CD8-positive, alpha-beta memory T cell (primary cell): ENCODE measurements at regions not wholly inside any gene's neighbourhood (a gene's known extent, or its start where the extent isn't known, plus 50 kb on each side); places are given as distances from the start of the nearest gene placed in this dataset.
"Not testable (repeated sequence)": the region's sequence is repeated elsewhere in the genome, so short reads cannot be mapped to it uniquely, and the experiment has no call there.

Experiments
- CTCF ChIA-PET: fragments of 350-600 bp; sonication (Branson Sonifier 250); formaldehyde crosslinking; loops from one replicate; lab custom pipeline; 2021; ENCODE audit warnings: antibody characterized with exemption; lab: Charles Lee
- POLR2A ChIA-PET: fragments of 350-600 bp; sonication (Branson Sonifier 250); formaldehyde crosslinking; loops from one replicate; lab custom pipeline; 2021; ENCODE audit warnings: antibody characterized with exemption; lab: Charles Lee
- DNase-seq, 5 donors: peaks; one replicate each; pipeline versions ENCODE4 v3.0.0 to v3.0.0-alpha.2; 2020 to 2022; ENCODE audit warnings: mixed read lengths in 1 of 5
- H3K27ac ChIP-seq: one replicate; pipeline ENCODE4 v1.7.0; 2013; ENCODE audit warnings: low read depth, mild to moderate bottlenecking, low read length, moderate library complexity
- H3K27me3 ChIP-seq: 2 replicates; pipeline ENCODE4 v1.7.0; 2013; ENCODE audit warnings: low read length, mild to moderate bottlenecking; ENCODE audit not compliant: insufficient read depth, poor library complexity, severe bottlenecking
- H3K36me3 ChIP-seq: 2 replicates; pipeline ENCODE4 v1.7.0; 2013; ENCODE audit warnings: mild to moderate bottlenecking, low read length, moderate library complexity; ENCODE audit not compliant: insufficient read depth
- H3K4me1 ChIP-seq: 2 replicates; pipeline ENCODE4 v1.7.0; 2013; ENCODE audit warnings: mild to moderate bottlenecking, low read length, moderate library complexity; ENCODE audit not compliant: insufficient read depth
- H3K4me3 ChIP-seq: 2 replicates; pipeline ENCODE4 v1.7.0; 2013; ENCODE audit warnings: mild to moderate bottlenecking, low read length
- H3K9me3 ChIP-seq: 2 replicates; pipeline ENCODE4 v1.7.0; 2013; ENCODE audit warnings: mild to moderate bottlenecking, low read length
- H3K27ac Mint-ChIP-seq, 8 donors: one replicate each; pipeline ENCODE4 v1.8.0; 2020 to 2021; ENCODE audit warnings: mixed read lengths in 8 of 8, mild to moderate bottlenecking in 6 of 8, inconsistent platforms in 3 of 8, moderate library complexity in 3 of 8
- H3K27me3 Mint-ChIP-seq, 2 donors: one replicate each; pipeline ENCODE4 v1.8.0; 2020 to 2021; ENCODE audit warnings: mixed read lengths in 2 of 2, mild to moderate bottlenecking in 1 of 2, moderate library complexity in 1 of 2
- H3K36me3 Mint-ChIP-seq, 3 donors: one replicate each; pipeline ENCODE4 v1.8.0; 2020 to 2021; ENCODE audit warnings: mixed read lengths in 3 of 3, inconsistent platforms in 1 of 3, mild to moderate bottlenecking in 1 of 3
- H3K4me1 Mint-ChIP-seq, 3 donors: one replicate each; pipeline ENCODE4 v1.8.0; 2020 to 2021; ENCODE audit warnings: mixed read lengths in 3 of 3, inconsistent platforms in 1 of 3, mild to moderate bottlenecking in 1 of 3
- H3K4me3 Mint-ChIP-seq, 7 donors: one replicate each; pipeline ENCODE4 v1.8.0; 2020 to 2021; ENCODE audit warnings: mixed read lengths in 7 of 7, mild to moderate bottlenecking in 6 of 7, moderate library complexity in 4 of 7, inconsistent platforms in 2 of 7
- H3K9me3 Mint-ChIP-seq, 5 donors: one replicate each; pipeline ENCODE4 v1.8.0; 2020 to 2022; ENCODE audit warnings: mixed read lengths in 5 of 5, mild to moderate bottlenecking in 3 of 5, moderate library complexity in 2 of 5, inconsistent platforms in 1 of 5

DNA sequence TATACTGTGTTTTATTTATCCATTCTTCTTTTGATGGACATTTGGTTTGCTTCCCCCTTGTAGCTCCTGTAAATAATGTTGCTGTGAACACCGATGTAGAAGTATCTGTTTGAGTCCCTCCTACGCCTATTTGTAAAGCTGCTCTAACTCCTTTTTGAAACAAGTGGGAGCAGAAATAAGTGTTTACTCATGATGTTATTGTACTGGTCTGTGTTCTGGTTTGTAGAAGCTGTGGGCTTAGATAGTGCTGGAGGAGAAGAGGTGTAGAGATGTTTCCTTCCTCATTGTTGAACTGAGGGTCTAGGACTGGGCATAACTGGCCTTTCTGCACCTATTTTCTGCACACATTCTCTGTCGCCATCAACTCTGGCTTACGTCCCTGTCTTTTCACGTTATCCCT is 78.8 kb upstream of the AGTPBP1 start:
- H3K9me3 Mint-ChIP-seq, POLR2A ChIA-PET, H3K4me3 ChIP-seq, H3K4me3 Mint-ChIP-seq, H3K4me1 ChIP-seq, DNase-seq, H3K27me3 ChIP-seq, H3K36me3 ChIP-seq, H3K9me3 ChIP-seq, H3K27ac ChIP-seq, H3K4me1 Mint-ChIP-seq, H3K27me3 Mint-ChIP-seq: not testable (repeated sequence)
- CTCF ChIA-PET, result interaction anchor here (1.3 kb wide), 1 partner anchor 488 kb away, joined by 3 read pairs; no protein-coding TSS in a partner anchor
- H3K27ac Mint-ChIP-seq, result peak overlapping the region in 1 of 8 donors; percentile 21
- peaks cover 4 to 44% (median 8%) of the 10 kb centered on the region in 3 donors for H3K36me3 Mint-ChIP-seq

- H3K9me3 ChIP-seq, H3K4me3 Mint-ChIP-seq, H3K4me1 Mint-ChIP-seq, CTCF ChIA-PET, POLR2A ChIA-PET, H3K36me3 ChIP-seq, H3K27me3 ChIP-seq, H3K27me3 Mint-ChIP-seq, H3K27ac ChIP-seq, H3K9me3 Mint-ChIP-seq, DNase-seq, H3K4me1 ChIP-seq, H3K27ac Mint-ChIP-seq, H3K4me3 ChIP-seq: not testable (repeated sequence)
- peaks cover 4 to 45% (median 6%) of the 10 kb centered on the region in 3 donors for H3K36me3 Mint-ChIP-seq
Measured at GRCh38 chr9:85824949-85825348, 83.2 kb upstream of the AGTPBP1 start.

GRCh38 chr9:85834591-85834990 is 92.8 kb upstream of the AGTPBP1 start:
- H3K4me3 Mint-ChIP-seq, H3K27me3 ChIP-seq, H3K9me3 ChIP-seq, H3K36me3 ChIP-seq, H3K4me1 ChIP-seq, H3K27me3 Mint-ChIP-seq, H3K4me3 ChIP-seq, CTCF ChIA-PET, H3K9me3 Mint-ChIP-seq, POLR2A ChIA-PET, H3K4me1 Mint-ChIP-seq, H3K27ac ChIP-seq, DNase-seq: not testable (repeated sequence)
- peaks cover 0 to 54% (median 2%) of the 10 kb centered on the region in 3 donors for H3K36me3 Mint-ChIP-seq
- H3K27ac Mint-ChIP-seq, result peak overlapping the region in 2 of 8 donors; percentile 31 to 47

GRCh38 chr9:85843949-85844348 is 97.0 kb upstream of the NAA35 start:
- DNase-seq, H3K36me3 ChIP-seq, H3K27ac ChIP-seq, H3K9me3 Mint-ChIP-seq, H3K27me3 Mint-ChIP-seq, H3K27me3 ChIP-seq, H3K9me3 ChIP-seq, CTCF ChIA-PET, POLR2A ChIA-PET, H3K4me3 Mint-ChIP-seq, H3K27ac Mint-ChIP-seq, H3K4me3 ChIP-seq, H3K4me1 ChIP-seq, H3K4me1 Mint-ChIP-seq: not testable (repeated sequence)
- H3K36me3 Mint-ChIP-seq, result peaks cover 4 to 66% (median 5%) of the 10 kb centered on the region in 3 donors

DNA sequence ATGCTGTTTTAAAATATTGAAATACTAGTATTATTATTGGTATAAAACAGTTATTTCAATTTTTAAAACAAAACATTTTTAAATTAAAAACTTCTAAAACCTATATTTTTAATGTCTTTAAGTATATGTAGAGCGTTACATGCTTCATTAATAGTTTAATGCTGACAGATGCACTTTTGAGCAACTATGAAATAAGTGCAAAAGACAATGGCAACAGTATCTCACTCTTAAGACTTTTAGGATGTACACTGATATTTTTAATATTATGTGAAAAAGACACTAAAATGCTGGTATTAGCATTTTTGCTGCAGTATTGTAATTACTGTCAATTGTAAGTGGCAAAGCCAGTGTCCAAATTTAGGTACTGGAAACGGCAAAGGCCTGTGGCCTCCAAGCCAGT is 93.2 kb upstream of the NAA35 start:
- POLR2A ChIA-PET, H3K27ac Mint-ChIP-seq, H3K4me1 Mint-ChIP-seq, H3K9me3 Mint-ChIP-seq, H3K4me1 ChIP-seq, H3K27me3 ChIP-seq, H3K9me3 ChIP-seq, DNase-seq, H3K27me3 Mint-ChIP-seq, H3K27ac ChIP-seq, CTCF ChIA-PET, H3K4me3 Mint-ChIP-seq, H3K36me3 ChIP-seq, H3K4me3 ChIP-seq: not testable (repeated sequence)
- H3K36me3 Mint-ChIP-seq, result peaks cover 6 to 49% (median 8%) of the 10 kb centered on the region in 3 donors

DNA sequence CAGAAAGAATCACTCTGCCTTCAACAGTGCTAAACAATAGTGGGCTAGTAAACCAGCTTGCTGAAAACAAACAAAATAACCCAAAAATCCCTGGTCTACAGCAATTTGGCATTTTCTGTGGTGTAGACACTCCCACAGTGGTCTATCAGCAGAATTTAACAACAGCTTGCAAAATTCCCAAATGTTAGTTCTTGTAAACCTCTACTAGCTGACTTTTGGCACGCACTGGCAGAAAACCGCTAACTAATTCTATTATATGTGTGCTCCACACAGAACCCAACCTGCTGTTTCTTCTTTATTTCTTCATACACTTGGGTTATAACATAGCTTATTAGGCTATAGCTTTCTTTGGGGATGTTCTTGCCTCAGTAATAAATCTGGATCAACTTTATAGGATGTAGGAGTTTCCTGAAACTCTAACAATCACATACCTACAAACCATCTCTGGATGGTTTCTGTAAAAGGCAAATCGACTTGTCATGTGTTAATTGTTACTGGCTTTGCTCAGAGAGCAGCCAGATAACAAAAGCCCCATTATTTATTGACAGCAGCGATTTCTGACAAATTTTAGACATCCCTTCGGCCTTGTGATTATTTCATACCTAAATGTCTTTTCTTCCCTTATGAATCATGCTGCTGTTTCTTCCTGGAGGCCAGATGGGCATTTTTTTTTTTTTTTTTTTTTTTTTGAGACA is 82.7 kb upstream of the NAA35 start:
- peaks cover 11 to 22% (median 20%) of the 10 kb centered on the region in 3 donors for H3K36me3 Mint-ChIP-seq
- H3K4me1 ChIP-seq, result no peaks in the 10 kb centered on the region

DNA sequence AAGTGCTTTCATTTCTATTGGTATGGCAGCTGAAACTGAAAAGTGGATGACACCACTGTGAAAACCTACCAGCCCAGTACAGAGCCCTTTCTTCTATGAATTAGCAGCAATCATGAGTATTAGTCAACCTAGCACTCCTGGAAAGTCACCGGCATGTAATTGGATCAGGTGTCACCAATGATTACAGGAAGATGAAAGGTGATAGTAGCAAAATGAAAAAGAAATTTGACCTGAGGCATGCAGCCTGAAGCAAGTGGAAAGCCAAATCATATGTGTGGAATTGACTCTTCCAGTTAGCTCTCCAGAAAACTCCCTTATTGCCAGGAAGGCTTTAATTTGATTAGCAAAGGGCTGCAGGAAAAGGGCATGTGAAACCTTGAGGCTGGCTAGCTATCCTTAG is 81.2 kb upstream of the NAA35 start:
- Histone ChIP-seq H3K4me1 (no peaks in the 10 kb centered on the region), H3K27ac (no peak overlapping the region), H3K4me3 (no peak overlapping the region), H3K27me3 (no peaks in the 10 kb centered on the region), H3K36me3 (no peaks in the 10 kb centered on the region), H3K9me3 (no peaks in the 10 kb centered on the region)
- Mint-ChIP-seq H3K36me3 (peaks cover 15 to 27% (median 24%) of the 10 kb centered on the region in 3 donors), H3K4me1 (no peaks in the 10 kb centered on the region), H3K27me3 (no peaks in the 10 kb centered on the region), H3K4me3 (no peak overlapping the region), H3K9me3 (peaks cover 0 to 8% (median 3%) of the 10 kb centered on the region in 5 donors), H3K27ac (peak overlapping the region in 1 of 8 donors; percentile 75)
- ChIA-PET POLR2A (no interaction called here), CTCF (no interaction called here)
- DNase-seq, result no peak

More for the DNA sequence above, 82.7 kb upstream of the NAA35 start:
- Mint-ChIP-seq H3K27ac (no peak overlapping the region), H3K4me3 (no peak overlapping the region), H3K27me3 (no peaks in the 10 kb centered on the region), H3K9me3 (no peaks in the 10 kb centered on the region), H3K4me1 (no peaks in the 10 kb centered on the region)
- ChIA-PET CTCF (no interaction called here), POLR2A (no interaction called here)
- no peaks in the 10 kb centered on the region for H3K27me3 ChIP-seq
- H3K4me3 ChIP-seq, result no peak overlapping the region
- no peak for DNase-seq
- H3K9me3 ChIP-seq, result no peaks in the 10 kb centered on the region
- H3K27ac ChIP-seq, result no peak overlapping the region
- H3K36me3 ChIP-seq, result no peaks in the 10 kb centered on the region

DNA sequence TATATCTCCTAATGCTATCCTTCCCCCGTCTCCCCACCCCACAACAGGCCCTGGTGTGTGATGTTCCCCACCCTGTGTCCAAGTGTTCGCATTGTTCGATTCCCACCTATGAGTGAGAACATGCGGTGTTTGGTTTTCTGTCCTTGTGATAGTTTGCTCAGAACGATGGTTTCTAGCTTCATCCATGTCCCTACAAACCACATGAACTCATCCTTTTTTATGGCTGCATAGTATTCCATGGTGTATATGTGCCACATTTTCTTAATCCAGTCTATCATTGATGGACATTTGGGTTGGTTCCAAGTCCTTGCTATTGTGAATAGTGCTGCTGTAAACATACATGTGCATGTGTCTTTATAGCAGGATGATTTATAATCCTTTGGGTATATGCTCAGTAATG is 79.1 kb upstream of the NAA35 start:
- H3K4me1 ChIP-seq, DNase-seq, H3K4me3 ChIP-seq, H3K27ac Mint-ChIP-seq, H3K9me3 ChIP-seq, H3K27ac ChIP-seq, H3K27me3 Mint-ChIP-seq, POLR2A ChIA-PET, H3K36me3 ChIP-seq, H3K27me3 ChIP-seq, H3K4me3 Mint-ChIP-seq, H3K4me1 Mint-ChIP-seq, CTCF ChIA-PET: not testable (repeated sequence)
- peaks cover 3 to 25% (median 19%) of the 10 kb centered on the region in 5 donors for H3K9me3 Mint-ChIP-seq
- H3K36me3 Mint-ChIP-seq, result peaks cover 18 to 46% (median 21%) of the 10 kb centered on the region in 3 donors
